Loucy (cell line): ENCODE measurements at regions not wholly inside any gene's neighbourhood (a gene's known extent, or its start where the extent isn't known, plus 50 kb on each side); places are given as distances from the start of the nearest gene placed in this dataset.

Experiments used
- H2AFZ ChIP-seq: fragments of 200-600 bp; sonication (generic); 2 replicates; pipeline ENCODE4 v1.6.0; 2016; ENCODE audit warnings: antibody characterized with exemption, mild to moderate bottlenecking, low read length, moderate library complexity
- H3F3A ChIP-seq: fragments of 200-600 bp; 2 replicates; pipeline ENCODE4 v1.6.0; 2016; ENCODE audit warnings: antibody characterized with exemption, low read depth, mild to moderate bottlenecking
- H3K27me3 ChIP-seq: fragments of 200-600 bp; sonication (generic); 2 replicates; pipeline ENCODE4 v1.6.1; 2014; ENCODE audit warnings: low read length, mild to moderate bottlenecking; ENCODE audit not compliant: insufficient read depth, poor library complexity, severe bottlenecking
- H3K36me3 ChIP-seq: fragments of 200-600 bp; sonication (generic); 2 replicates; pipeline ENCODE4 v1.6.1; 2016; ENCODE audit warnings: low read length; ENCODE audit not compliant: insufficient read depth
- H3K4me1 ChIP-seq: fragments of 200-600 bp; sonication (generic); 2 replicates; pipeline ENCODE4 v1.5.1; 2014; ENCODE audit warnings: low read length, mild to moderate bottlenecking; ENCODE audit not compliant: insufficient read depth, poor library complexity, severe bottlenecking
- H3K4me2 ChIP-seq: fragments of 200-600 bp; sonication (generic); 2 replicates; pipeline ENCODE4 v1.6.0; 2014; ENCODE audit warnings: antibody characterized with exemption, low read length, low read depth, mild to moderate bottlenecking; ENCODE audit not compliant: poor library complexity, severe bottlenecking
- H3K4me3 ChIP-seq: fragments of 200-600 bp; sonication (generic); 2 replicates; pipeline ENCODE4 v1.5.1; 2014; ENCODE audit warnings: low read length, mild to moderate bottlenecking, mixed read lengths; ENCODE audit not compliant: poor library complexity, severe bottlenecking
- H3K79me2 ChIP-seq: fragments of 200-600 bp; sonication (generic); 2 replicates; pipeline ENCODE4 v1.6.1; 2014; ENCODE audit warnings: low read length; ENCODE audit not compliant: insufficient read depth
- H3K9ac ChIP-seq: fragments of 200-600 bp; sonication (generic); 2 replicates; pipeline ENCODE4 v1.6.0; 2014; ENCODE audit warnings: mild to moderate bottlenecking, low read depth, low read length, moderate library complexity; ENCODE audit not compliant: poor library complexity, severe bottlenecking
- H3K9me2 ChIP-seq: fragments of 200-600 bp; sonication (generic); replicated peaks from 2 replicates; pipeline ENCODE4 v1.6.1; 2016; ENCODE audit warnings: low read depth, low read length, mixed read lengths
- H3K9me3 ChIP-seq: fragments of 200-600 bp; sonication (generic); 2 replicates; pipeline ENCODE4 v1.6.1; 2014; ENCODE audit warnings: mild to moderate bottlenecking, antibody characterized with exemption, low read length, low read depth; ENCODE audit not compliant: insufficient read depth
- H4K20me1 ChIP-seq: fragments of 200-600 bp; sonication (generic); 2 replicates; pipeline ENCODE4 v1.6.0; 2014; ENCODE audit warnings: antibody characterized with exemption, low read length, mild to moderate bottlenecking; ENCODE audit not compliant: insufficient read depth, poor library complexity, severe bottlenecking
- EZH2phosphoT487 ChIP-seq: fragments of 200-600 bp; IDR thresholded peaks from 2 replicates; pipeline ENCODE4 v1.6.1; 2018; ENCODE audit warnings: antibody characterized with exemption, mild to moderate bottlenecking, moderate library complexity, borderline replicate concordance
- TF ChIP-seq, protein P1 (sequence below): fragments of 200-600 bp; sonication (generic); conservative IDR thresholded peaks from 2 replicates; pipeline ENCODE4 v1.5.1; 2014; ENCODE audit warnings: mild to moderate bottlenecking, antibody characterized with exemption, low read length

GRCh38 chr5:158349987-158350386 lies 491.0 kb upstream of the CLINT1 start:
- H3K9me2 ChIP-seq, result no peaks in the 10 kb centered on the region
- peaks cover 3% of the 10 kb centered on the region for H3K4me1 ChIP-seq
- no peaks in the 10 kb centered on the region for H3K79me2 ChIP-seq
- H3F3A ChIP-seq, result no peaks in the 10 kb centered on the region
- H2AFZ ChIP-seq, result no peak overlapping the region
- H3K4me2 ChIP-seq, result no peak overlapping the region
- no peak overlapping the region for H3K9ac ChIP-seq
- TF ChIP-seq, protein P1, sequence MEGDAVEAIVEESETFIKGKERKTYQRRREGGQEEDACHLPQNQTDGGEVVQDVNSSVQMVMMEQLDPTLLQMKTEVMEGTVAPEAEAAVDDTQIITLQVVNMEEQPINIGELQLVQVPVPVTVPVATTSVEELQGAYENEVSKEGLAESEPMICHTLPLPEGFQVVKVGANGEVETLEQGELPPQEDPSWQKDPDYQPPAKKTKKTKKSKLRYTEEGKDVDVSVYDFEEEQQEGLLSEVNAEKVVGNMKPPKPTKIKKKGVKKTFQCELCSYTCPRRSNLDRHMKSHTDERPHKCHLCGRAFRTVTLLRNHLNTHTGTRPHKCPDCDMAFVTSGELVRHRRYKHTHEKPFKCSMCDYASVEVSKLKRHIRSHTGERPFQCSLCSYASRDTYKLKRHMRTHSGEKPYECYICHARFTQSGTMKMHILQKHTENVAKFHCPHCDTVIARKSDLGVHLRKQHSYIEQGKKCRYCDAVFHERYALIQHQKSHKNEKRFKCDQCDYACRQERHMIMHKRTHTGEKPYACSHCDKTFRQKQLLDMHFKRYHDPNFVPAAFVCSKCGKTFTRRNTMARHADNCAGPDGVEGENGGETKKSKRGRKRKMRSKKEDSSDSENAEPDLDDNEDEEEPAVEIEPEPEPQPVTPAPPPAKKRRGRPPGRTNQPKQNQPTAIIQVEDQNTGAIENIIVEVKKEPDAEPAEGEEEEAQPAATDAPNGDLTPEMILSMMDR, result no peak
- TF ChIP-seq EZH2phosphoT487, result no peak
- no peaks in the 10 kb centered on the region for H3K36me3 ChIP-seq
- H3K9me3 ChIP-seq, result 0 out of 2 replicates have a peak, but pooled peaks cover 6% of the 10 kb centered on the region
- H4K20me1 ChIP-seq, result no peaks in the 10 kb centered on the region
- no peak overlapping the region for H3K4me3 ChIP-seq
- no peaks in the 10 kb centered on the region for H3K27me3 ChIP-seq

DNA sequence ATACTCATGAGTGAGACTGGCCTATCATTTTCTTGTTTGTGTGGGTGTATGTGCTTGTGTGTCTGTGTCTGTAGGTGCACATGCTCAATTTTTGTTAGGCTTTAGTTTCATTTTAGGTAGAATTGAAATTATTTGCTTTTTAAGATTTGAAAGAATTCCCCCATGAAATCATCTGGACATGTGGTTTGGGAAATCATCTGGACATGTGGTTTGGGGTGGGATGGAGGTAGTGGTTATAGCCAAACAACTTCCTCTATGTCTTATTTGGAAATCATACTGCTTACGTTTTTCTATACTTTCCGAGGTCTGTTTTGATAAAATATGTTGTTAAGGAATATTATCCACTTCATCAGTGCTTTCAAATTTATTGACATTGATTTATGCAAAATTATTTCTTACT lies 485.4 kb upstream of the CLINT1 start:
- no peaks in the 10 kb centered on the region for H3F3A ChIP-seq
- no peak overlapping the region for H3K4me2 ChIP-seq
- H3K36me3 ChIP-seq, result no peaks in the 10 kb centered on the region
- no peaks in the 10 kb centered on the region for H3K79me2 ChIP-seq
- peaks cover 3% of the 10 kb centered on the region for H3K4me1 ChIP-seq
- H2AFZ ChIP-seq, result no peak overlapping the region
- H4K20me1 ChIP-seq, result no peaks in the 10 kb centered on the region
- TF ChIP-seq, protein P1, result no peak
- TF ChIP-seq EZH2phosphoT487, result no peak
- H3K9me2 ChIP-seq, result no peaks in the 10 kb centered on the region
- no peak overlapping the region for H3K4me3 ChIP-seq
- H3K9me3 ChIP-seq, result 0 out of 2 replicates have a peak, but pooled peaks cover 3% of the 10 kb centered on the region
- H3K27me3 ChIP-seq, result no peaks in the 10 kb centered on the region
- no peak overlapping the region for H3K9ac ChIP-seq

GRCh38 chr5:158340608-158341007 lies 481.7 kb upstream of the CLINT1 start:
- no peaks in the 10 kb centered on the region for H4K20me1 ChIP-seq
- H3K9ac ChIP-seq, result no peak overlapping the region
- no peaks in the 10 kb centered on the region for H3K9me2 ChIP-seq
- no peaks in the 10 kb centered on the region for H3K27me3 ChIP-seq
- no peak overlapping the region for H3K4me2 ChIP-seq
- no peaks in the 10 kb centered on the region for H3K79me2 ChIP-seq
- 0 out of 2 replicates have a peak, but pooled peaks cover under 1% of the 10 kb centered on the region for H3K9me3 ChIP-seq
- no peaks in the 10 kb centered on the region for H3K36me3 ChIP-seq
- no peak overlapping the region for H2AFZ ChIP-seq
- H3K4me1 ChIP-seq, result no peaks in the 10 kb centered on the region
- H3K4me3 ChIP-seq, result no peak overlapping the region
- H3F3A ChIP-seq, result no peaks in the 10 kb centered on the region
- TF ChIP-seq, protein P1, result no peak
- TF ChIP-seq EZH2phosphoT487, result no peak
